A673 (cell line): ENCODE measurements at regions not wholly inside any gene's neighbourhood (a gene's known extent, or its start where the extent isn't known, plus 50 kb on each side); places are given as distances from the start of the nearest gene placed in this dataset.
"Not testable (repeated sequence)": the region's sequence is repeated elsewhere in the genome, so short reads cannot be mapped to it uniquely, and the experiment has no call there.

Source experiments
- BruUV-seq: library from RNA; stranded (reverse); fragments of 400-500 nt; replicated peaks from 2 replicates; lab custom pipeline; 2021; lab: Mats Ljungman, UMichigan
- CTCF ChIA-PET: fragments of 300-600 bp; sonication (Branson Sonifier 250); formaldehyde crosslinking; loops from one replicate; lab custom pipeline; 2022; ENCODE audit warnings: antibody characterized with exemption; lab: Charles Lee
- POLR2A ChIA-PET: fragments of 300-600 bp; sonication (Branson Sonifier 250); formaldehyde crosslinking; loops from one replicate; lab custom pipeline; 2022; ENCODE audit warnings: antibody characterized with exemption; ENCODE audit not compliant: low non-redundant PET; lab: Charles Lee
- DNase-seq: peaks from one replicate; pipeline ENCODE4 v3.0.0-alpha.2; 2015; ENCODE audit warnings: low spot score
- H3K27ac ChIP-seq: fragments of 200-600 bp; sonication (generic); 2 replicates; pipeline ENCODE4 v1.5.1; 2016; ENCODE audit warnings: mixed run types, low read depth, mild to moderate bottlenecking, mixed read lengths, antibody characterized with exemption, low read length; ENCODE audit not compliant: poor library complexity, severe bottlenecking
- H3K27me3 ChIP-seq: fragments of 200-600 bp; sonication (generic); replicated peaks from 2 replicates; pipeline ENCODE4 v1.6.1; 2017; ENCODE audit warnings: mixed run types, low read depth, mild to moderate bottlenecking, mixed read lengths, antibody characterized with exemption, low read length; ENCODE audit not compliant: insufficient read depth, poor library complexity
- H3K36me3 ChIP-seq: fragments of 200-600 bp; sonication (generic); 2 replicates; pipeline ENCODE4 v1.6.1; 2016; ENCODE audit warnings: mixed run types, mild to moderate bottlenecking, mixed read lengths, antibody characterized with exemption, low read length; ENCODE audit not compliant: insufficient read depth, poor library complexity, severe bottlenecking
- H3K4me1 ChIP-seq: fragments of 200-600 bp; sonication (generic); 2 replicates; pipeline ENCODE4 v1.6.1; 2017; ENCODE audit warnings: mixed run types, mild to moderate bottlenecking, mixed read lengths, antibody characterized with exemption, low read length; ENCODE audit not compliant: insufficient read depth, poor library complexity, severe bottlenecking
- H3K4me3 ChIP-seq: fragments of 200-600 bp; sonication (generic); 2 replicates; pipeline ENCODE4 v1.5.1; 2016; ENCODE audit warnings: low read depth, mixed run types, mild to moderate bottlenecking, mixed read lengths, low read length; ENCODE audit not compliant: poor library complexity, severe bottlenecking
- H3K9me3 ChIP-seq: fragments of 200-600 bp; sonication (generic); 2 replicates; pipeline ENCODE4 v1.6.1; 2016; ENCODE audit warnings: mixed run types, low read depth, mild to moderate bottlenecking, mixed read lengths, antibody characterized with exemption, low read length; ENCODE audit not compliant: poor library complexity, severe bottlenecking
- EZH2 ChIP-seq: fragments of 200-600 bp; sonication (generic); IDR thresholded peaks from 2 replicates; pipeline ENCODE4 v1.6.1; 2017; ENCODE audit warnings: borderline replicate concordance, low read depth, mild to moderate bottlenecking, mixed read lengths, antibody characterized with exemption, low read length; ENCODE audit not compliant: poor library complexity, severe bottlenecking
- intact Hi-C: fragments of 100-400 bp; cut with micrococcal nuclease; formaldehyde crosslinking; loops from one replicate; pipeline ENCODE4 v1.10.0; 2022; ENCODE audit not compliant: unreplicated experiment
- TF ChIP-seq, protein P1 (sequence below): fragments of 300-800, 200-600 bp; sonication (generic); conservative IDR thresholded peaks from 2 replicates; pipeline ENCODE4 v1.5.1; 2017; ENCODE audit warnings: low read depth, mild to moderate bottlenecking, antibody characterized with exemption, low read length, moderate library complexity, mixed read lengths

DNA sequence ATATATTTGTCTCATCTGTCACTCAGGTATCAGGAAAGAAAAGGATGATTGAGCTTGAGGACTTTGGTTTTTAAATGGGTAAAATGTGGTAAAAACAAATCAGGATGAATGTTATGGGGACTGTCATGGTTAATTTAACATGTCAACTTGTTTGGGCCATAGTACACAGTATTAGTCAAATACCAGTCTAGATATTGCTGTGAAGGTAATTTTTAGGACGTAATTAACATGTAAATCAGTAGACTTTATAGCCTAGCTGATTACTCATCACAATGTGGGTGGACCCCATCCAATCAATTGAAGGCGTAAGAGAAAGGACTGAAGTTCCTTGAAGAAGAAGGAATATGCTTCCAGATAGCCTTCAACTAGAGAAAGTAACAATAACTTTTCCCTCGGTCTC, 275.7 kb upstream of the ZNF804A start:
- H3K36me3 ChIP-seq, result no peaks in the 10 kb centered on the region
- ChIA-PET POLR2A (no interaction called here), CTCF (no interaction called here)
- no peak for TF ChIP-seq EZH2
- TF ChIP-seq, protein P1, sequence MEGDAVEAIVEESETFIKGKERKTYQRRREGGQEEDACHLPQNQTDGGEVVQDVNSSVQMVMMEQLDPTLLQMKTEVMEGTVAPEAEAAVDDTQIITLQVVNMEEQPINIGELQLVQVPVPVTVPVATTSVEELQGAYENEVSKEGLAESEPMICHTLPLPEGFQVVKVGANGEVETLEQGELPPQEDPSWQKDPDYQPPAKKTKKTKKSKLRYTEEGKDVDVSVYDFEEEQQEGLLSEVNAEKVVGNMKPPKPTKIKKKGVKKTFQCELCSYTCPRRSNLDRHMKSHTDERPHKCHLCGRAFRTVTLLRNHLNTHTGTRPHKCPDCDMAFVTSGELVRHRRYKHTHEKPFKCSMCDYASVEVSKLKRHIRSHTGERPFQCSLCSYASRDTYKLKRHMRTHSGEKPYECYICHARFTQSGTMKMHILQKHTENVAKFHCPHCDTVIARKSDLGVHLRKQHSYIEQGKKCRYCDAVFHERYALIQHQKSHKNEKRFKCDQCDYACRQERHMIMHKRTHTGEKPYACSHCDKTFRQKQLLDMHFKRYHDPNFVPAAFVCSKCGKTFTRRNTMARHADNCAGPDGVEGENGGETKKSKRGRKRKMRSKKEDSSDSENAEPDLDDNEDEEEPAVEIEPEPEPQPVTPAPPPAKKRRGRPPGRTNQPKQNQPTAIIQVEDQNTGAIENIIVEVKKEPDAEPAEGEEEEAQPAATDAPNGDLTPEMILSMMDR, result no peak
- DNase-seq, result peak; percentile 2
- H3K4me1 ChIP-seq, result no peaks in the 10 kb centered on the region
- H3K9me3 ChIP-seq, result no peaks in the 10 kb centered on the region
- BruUV-seq, result no TSS peak
- H3K27ac ChIP-seq, result no peak overlapping the region
- H3K27me3 ChIP-seq, result no peaks in the 10 kb centered on the region
- no peak overlapping the region for H3K4me3 ChIP-seq
- intact Hi-C loops, result no loop called here

DNA sequence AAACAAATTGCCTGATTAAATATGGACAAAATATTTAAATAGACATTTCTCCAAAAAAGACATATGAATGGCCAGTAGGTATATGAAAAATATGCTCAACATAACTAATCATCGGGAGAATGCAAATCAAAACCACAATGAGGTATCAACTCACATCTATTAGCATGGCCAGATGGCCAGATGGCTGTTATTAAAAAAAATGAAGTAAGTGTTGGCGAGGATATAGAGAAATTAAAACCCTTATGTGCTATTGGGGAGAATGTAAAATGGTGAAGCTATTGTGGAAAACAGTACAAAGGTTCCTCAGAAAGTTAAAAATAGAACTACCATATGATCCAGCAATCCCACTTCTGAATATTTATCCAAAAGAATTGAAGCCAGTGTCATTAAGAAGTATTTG, 272.3 kb upstream of the ZNF804A start:
- TF ChIP-seq, protein P1, result no peak
- no peak for TF ChIP-seq EZH2
- H3K27ac ChIP-seq, result no peak overlapping the region
- BruUV-seq, result no TSS peak
- no peak for DNase-seq
- H3K4me3 ChIP-seq, result no peak overlapping the region
- intact Hi-C loops, result no loop called here
- no peaks in the 10 kb centered on the region for H3K4me1 ChIP-seq
- H3K9me3 ChIP-seq, result no peaks in the 10 kb centered on the region
- H3K36me3 ChIP-seq, result no peaks in the 10 kb centered on the region
- ChIA-PET POLR2A (no interaction called here), CTCF (no interaction called here)
- no peaks in the 10 kb centered on the region for H3K27me3 ChIP-seq

DNA sequence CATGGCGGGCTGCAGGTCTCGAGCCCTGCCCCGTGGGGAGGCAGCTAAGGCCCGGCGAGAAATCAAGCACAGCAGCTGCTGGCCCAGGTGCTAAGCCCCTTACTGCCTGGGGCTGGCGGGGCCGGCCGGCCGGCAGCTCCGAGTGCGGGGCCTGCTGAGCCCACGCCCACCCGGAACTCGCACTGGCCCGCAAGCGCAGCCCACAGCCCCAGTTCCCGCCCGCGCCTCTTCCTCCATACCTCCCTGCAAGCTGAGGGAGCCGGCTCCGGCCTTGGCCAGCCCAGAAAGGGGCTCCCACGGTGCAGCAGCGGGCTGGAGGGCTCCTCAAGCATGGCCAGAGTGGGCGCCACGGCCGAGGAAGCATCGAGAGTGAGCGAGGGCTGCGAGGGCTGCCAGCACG, 270.5 kb upstream of the ZNF804A start:
- DNase-seq, H3K27ac ChIP-seq, CTCF ChIA-PET, H3K27me3 ChIP-seq, POLR2A ChIA-PET, H3K4me3 ChIP-seq, H3K4me1 ChIP-seq, H3K36me3 ChIP-seq, BruUV-seq, H3K9me3 ChIP-seq, intact Hi-C loops: not testable (repeated sequence)

DNA sequence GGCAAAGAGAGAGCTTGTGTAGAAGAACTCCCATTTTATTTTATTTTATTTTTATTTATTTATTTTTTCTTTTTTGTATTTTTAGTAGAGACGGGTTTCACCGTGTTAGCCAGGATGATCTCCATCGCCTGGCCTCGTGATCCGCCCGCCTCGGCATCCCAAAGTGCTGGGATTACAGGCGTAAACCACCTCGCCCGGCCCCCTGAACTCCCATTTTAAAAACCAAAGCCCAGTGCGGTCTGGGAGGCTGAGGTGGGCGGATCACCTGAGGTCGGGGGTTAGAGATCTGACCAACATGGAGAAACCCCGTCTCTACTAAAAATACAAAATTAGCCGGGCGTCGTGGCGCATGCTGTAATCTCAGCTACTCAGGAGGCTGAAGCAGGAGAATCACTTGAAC, 267.8 kb upstream of the ZNF804A start:
- H3K9me3 ChIP-seq, intact Hi-C loops, H3K4me3 ChIP-seq, H3K36me3 ChIP-seq, DNase-seq, BruUV-seq, H3K4me1 ChIP-seq, CTCF ChIA-PET, H3K27ac ChIP-seq, POLR2A ChIA-PET, H3K27me3 ChIP-seq: not testable (repeated sequence)
